B cell (primary cell): ENCODE measurements at regions not wholly inside any gene's neighbourhood (a gene's known extent, or its start where the extent isn't known, plus 50 kb on each side); places are given as distances from the start of the nearest gene placed in this dataset.

Experiments
- EZH2 ChIP-seq: IDR thresholded peaks from 2 replicates; pipeline ENCODE4 v1.6.1; 2012; ENCODE audit warnings: borderline replicate concordance, low read depth, mild to moderate bottlenecking, moderate library complexity, low read length; ENCODE audit not compliant: insufficient read depth, poor library complexity, severe bottlenecking
- TF ChIP-seq, protein P1 (sequence below): fragments of 200-600 bp; IDR thresholded peaks from one replicate; pipeline ENCODE4 v1.8.0; 2022; ENCODE audit warnings: antibody characterized with exemption, mild to moderate bottlenecking

GRCh38 chr7:110291430-110291829 lies 799.5 kb upstream of the LRRN3 start:
- TF ChIP-seq, protein P1, sequence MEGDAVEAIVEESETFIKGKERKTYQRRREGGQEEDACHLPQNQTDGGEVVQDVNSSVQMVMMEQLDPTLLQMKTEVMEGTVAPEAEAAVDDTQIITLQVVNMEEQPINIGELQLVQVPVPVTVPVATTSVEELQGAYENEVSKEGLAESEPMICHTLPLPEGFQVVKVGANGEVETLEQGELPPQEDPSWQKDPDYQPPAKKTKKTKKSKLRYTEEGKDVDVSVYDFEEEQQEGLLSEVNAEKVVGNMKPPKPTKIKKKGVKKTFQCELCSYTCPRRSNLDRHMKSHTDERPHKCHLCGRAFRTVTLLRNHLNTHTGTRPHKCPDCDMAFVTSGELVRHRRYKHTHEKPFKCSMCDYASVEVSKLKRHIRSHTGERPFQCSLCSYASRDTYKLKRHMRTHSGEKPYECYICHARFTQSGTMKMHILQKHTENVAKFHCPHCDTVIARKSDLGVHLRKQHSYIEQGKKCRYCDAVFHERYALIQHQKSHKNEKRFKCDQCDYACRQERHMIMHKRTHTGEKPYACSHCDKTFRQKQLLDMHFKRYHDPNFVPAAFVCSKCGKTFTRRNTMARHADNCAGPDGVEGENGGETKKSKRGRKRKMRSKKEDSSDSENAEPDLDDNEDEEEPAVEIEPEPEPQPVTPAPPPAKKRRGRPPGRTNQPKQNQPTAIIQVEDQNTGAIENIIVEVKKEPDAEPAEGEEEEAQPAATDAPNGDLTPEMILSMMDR = no peak
- no peak for TF ChIP-seq EZH2
